HG03378 (cell line): ENCODE measurements at regions not wholly inside any gene's neighbourhood (a gene's known extent, or its start where the extent isn't known, plus 50 kb on each side); places are given as distances from the start of the nearest gene placed in this dataset.
"Not testable (repeated sequence)": the region's sequence is repeated elsewhere in the genome, so short reads cannot be mapped to it uniquely, and the experiment has no call there.

Experiments used
- ATAC-seq: cut with Tn5 transposase; IDR thresholded peaks from one replicate; pipeline ENCODE4 v1.9.1; 2021; ENCODE audit warnings: mild to moderate bottlenecking, moderate library complexity; ENCODE audit not compliant: unreplicated experiment

DNA sequence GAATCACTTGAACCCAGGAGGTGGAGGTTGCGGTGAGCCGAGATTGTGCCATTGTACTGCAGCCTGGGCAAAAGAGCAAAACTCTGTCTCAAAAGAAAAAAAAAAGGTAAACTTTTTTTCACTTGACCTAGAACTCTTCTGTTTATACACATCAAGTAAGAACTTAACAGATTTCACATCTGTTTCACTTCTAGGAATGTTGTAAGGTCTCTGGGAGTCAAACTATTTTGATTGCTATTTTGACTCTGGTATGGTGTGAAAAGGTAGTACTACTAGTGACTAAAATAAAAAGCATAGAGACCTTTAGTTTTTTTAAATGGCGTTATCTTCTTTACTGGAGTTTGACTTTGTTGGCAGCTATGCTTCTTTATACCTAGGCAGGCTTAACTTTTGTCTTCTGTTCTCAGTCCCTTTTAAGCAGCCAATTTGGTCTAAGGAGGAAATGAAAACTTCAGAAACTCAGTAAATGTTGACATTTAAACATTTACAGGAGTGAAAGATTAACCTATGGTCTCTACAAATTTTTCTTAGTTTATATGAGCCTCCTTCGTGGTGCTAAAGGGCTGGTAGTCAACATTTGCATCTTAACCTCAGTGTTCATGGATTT lies 84.7 kb downstream of the METTL2B start:
- peak; percentile 59 for ATAC-seq

DNA sequence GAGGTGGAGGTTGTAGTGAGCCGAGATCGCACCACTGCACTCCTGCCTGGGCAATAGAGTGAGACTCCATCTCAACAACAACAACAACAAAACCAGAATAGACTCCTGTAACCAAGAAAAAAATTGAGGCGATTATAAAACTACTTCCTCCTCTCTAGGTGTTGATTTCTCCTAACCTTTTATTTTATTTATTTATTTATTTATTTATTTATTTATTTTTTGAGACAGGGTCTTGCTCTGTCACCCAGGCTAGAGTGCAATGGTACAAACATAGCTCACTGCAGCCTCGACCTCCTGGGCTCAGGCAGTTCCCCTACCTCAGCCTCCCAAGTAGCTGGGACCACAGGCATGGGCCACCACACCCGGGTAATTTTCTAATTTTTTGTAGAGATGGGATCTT lies 86.2 kb downstream of the METTL2B start:
- not testable (repeated sequence) for ATAC-seq

- not testable (repeated sequence) for ATAC-seq
Measured at GRCh38 chr7:128564123-128564700, 87.7 kb downstream of the METTL2B start.

DNA sequence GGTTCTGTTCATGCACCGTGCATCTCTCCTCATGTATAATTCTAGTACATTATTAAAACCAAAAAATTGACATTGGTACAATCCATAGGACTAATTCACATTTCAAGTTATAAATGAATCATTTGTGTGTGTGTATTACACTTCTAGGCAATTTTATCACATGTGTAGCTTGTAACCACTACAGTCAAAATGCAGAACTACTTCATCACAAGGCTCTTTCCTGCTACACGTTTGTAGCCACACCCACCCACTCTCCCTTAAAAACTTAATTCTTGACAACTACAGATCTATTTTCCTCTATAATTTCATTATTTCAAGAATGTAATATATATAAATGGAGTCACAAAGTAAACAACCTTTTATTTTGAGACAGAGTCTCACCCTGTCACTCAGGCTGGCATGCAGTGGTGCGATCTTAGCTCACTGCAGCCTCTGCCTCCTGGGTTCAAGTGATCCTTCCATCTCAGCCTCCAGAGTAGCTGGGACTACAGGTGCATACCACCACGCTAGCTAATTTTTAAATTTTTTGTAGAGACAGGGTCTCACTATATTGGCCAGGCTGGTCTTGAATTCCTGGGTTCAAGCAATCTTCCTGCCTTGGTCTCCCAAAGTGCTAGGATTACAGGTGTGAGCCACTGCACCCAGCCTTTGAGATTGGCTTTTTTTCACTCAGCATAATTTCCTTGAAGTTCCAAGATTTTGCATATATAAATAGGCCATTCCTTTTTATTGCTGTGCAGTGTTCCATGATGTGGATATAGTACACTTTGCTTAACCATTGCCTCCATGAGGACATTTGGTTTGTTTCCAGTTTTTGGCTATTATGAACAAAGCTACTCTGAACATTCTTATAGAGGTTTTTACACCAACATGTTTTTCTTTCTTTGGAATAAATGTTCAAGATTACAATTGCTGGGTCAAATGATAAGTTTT lies 88.7 kb downstream of the METTL2B start:
- ATAC-seq = not testable (repeated sequence)

- ATAC-seq = not testable (repeated sequence)
Measured at GRCh38 chr7:128575277-128575676, 96.8 kb upstream of the GARIN1A start.

GRCh38 chr7:128576953-128577352 lies 95.1 kb upstream of the GARIN1A start:
- not testable (repeated sequence) for ATAC-seq

DNA sequence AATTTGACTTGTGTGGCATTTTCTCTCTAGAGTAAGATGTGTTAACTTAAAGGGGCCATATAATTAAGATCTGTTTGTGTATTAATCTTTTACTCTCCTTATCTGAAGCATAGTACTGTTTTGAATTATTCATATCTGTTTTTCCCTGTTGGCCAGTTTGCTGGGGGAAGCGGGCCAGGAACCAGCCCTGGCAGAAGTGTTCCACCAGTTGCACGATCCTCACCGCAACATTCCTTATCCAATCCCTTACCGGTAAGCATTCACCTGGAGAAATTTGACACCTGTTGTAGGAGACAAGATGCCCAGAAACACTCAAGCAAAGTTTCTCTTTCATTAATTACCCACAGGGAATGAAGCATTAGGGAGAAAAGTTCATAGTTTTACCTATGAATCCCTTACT lies 92.2 kb upstream of the GARIN1A start:
- not testable (repeated sequence) for ATAC-seq

- ATAC-seq = not testable (repeated sequence)
Measured at GRCh38 chr7:128581100-128581499, 91.0 kb upstream of the GARIN1A start.

- not testable (repeated sequence) for ATAC-seq
Measured at GRCh38 chr7:128581825-128582561, 90.1 kb upstream of the GARIN1A start.

DNA sequence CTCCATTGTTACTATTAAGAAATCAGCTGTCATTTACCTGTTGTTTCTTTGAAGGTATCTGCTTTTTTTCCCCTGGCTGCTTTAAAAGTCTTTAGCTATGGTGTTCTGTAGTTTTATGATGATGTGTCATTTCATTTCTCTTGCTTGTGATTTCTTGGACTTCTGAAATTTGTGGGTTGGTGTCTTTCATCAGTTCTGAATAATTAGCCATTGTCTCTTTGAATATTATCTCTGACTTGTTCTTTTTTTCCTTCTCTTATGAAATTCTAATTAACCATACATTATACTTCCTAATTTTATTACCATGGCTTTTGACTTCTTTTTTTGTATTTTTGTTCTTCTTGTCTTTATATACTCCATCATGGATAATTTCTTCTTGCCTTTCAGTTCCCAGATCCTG lies 85.4 kb upstream of the GARIN1A start:
- ATAC-seq = not testable (repeated sequence)

GRCh38 chr7:128591705-128592104 lies 80.4 kb upstream of the GARIN1A start:
- ATAC-seq = no peak

GRCh38 chr7:128592209-128592608 lies 79.9 kb upstream of the GARIN1A start:
- not testable (repeated sequence) for ATAC-seq

DNA sequence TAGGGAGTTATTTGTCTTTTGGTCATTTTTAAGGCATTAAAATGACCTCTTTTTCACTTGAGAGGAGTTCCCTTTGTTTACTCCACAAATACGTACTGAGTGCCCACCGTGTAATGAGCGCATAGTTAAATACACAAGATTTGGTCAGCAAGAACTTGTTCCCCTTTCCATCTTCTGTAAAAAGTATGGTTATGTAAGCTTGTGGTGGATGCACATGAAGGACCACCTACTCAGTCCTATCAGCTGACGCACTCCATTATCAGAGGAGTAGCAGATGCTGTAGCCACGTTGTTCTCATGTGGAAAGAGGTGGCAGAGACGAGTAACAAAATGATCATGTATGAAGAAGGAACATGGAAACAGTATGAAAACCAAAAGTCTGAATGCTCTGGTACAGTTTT lies 78.0 kb upstream of the GARIN1A start:
- ATAC-seq = not testable (repeated sequence)

DNA sequence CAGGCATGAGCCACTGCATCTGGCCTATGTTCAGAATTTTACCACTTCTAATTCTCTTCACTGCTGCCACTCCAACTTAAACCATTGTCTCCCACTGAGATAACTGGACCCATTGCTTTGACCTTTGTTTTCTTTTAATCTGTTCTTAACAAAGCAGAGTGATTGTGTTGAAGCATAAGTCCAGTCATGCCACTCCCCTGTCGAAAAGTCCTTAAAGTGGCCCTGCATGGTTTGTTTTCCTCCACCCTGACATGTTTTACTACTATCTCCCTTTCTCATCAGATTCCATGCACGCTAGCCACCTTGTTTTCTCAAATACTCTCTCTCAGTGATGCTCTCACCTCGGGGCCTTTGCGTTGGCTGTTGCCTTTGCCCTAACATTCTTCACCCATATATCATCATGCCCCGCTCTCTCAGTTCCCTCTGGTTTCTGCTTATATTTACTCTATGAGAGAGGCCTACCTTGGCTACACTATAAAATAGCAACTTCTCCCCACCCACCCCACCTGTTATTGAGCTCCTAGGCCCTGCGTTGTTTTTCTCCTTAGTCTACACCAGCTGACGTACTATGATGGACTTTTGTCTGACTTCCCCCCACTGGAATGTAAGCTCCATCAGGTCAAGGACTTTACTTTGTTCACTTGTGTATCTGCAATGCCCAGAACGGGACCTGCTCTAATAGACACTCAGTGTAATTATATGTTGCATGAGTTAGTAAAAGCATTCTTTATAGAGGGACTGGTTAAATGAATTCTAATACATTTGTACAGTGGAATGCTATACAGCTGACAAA lies 75.6 kb upstream of the GARIN1A start:
- ATAC-seq = not testable (repeated sequence)

GRCh38 chr7:128598946-128599345 lies 73.1 kb upstream of the GARIN1A start:
- not testable (repeated sequence) for ATAC-seq

GRCh38 chr7:128608678-128609421 lies 63.2 kb upstream of the GARIN1A start:
- peak; percentile 85 for ATAC-seq

DNA sequence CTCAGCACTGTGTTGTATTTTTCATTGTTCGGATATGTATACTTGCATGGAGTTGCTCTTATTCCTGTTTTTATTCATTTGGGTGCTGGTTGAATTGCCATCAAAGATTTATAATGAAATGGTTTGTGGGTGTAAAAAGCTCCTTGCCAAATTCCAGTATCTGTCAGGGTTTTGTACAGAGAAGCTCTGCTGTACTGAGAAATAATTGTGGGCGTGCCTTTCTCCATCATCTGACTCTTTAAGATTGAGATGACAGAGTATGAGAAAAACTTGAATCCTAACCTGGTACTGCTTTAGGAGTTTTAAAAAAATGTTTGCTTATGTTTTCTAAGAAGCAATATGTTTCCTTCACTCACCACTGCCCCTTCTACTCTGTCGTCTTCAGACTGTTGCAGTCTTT lies 58.7 kb upstream of the GARIN1A start:
- ATAC-seq = not testable (repeated sequence)

DNA sequence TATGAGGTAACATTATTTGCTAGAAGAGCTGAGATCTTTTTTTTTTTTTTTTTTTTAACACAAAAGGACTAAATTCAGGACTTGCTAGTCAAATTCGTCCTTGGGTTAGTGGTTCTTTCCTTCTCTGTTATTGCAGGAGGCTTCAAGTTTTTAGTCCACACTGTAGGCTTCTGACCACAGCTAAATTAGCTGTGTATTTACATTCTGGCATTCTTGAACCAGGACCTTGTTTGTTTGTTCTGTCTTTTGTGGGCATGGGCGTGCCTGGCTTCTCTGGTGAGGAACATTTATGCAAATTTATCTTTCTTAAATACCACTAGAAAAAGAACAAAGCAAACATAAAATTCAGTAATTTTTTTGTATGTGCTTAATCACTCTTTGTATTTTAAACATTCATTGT lies 57.3 kb upstream of the GARIN1A start:
- not testable (repeated sequence) for ATAC-seq

GRCh38 chr7:128616799-128617198 lies 55.3 kb upstream of the GARIN1A start:
- ATAC-seq = not testable (repeated sequence)
